DMS 273 (cell line): ENCODE measurements at regions not wholly inside any gene's neighbourhood (a gene's known extent, or its start where the extent isn't known, plus 50 kb on each side); places are given as distances from the start of the nearest gene placed in this dataset.

Experiments used
- DNase-seq: peaks from one replicate; lab custom pipeline; 2025; ENCODE audit not compliant: unreplicated experiment; lab: John Stamatoyannopoulos, UW

- DNase-seq: no peak
These were observed 1114.9 kb upstream of the C9orf72 start for GRCh38 chr9:28688172-28688571.

- DNase-seq: no peak
These were observed 1118.7 kb upstream of the C9orf72 start for GRCh38 chr9:28692012-28692411.

- DNase-seq: no peak
These were observed 1123.7 kb upstream of the C9orf72 start for GRCh38 chr9:28696960-28697359.

- DNase-seq: no peak
These were observed 1126.4 kb upstream of the C9orf72 start for GRCh38 chr9:28699632-28700031.

- no peak for DNase-seq
These were observed 1134.3 kb upstream of the C9orf72 start for GRCh38 chr9:28707616-28708015.

GRCh38 chr9:28714188-28714587, 1140.9 kb upstream of the C9orf72 start:
- DNase-seq: no peak

GRCh38 chr9:28718226-28718625, 1144.9 kb upstream of the C9orf72 start:
- no peak for DNase-seq

GRCh38 chr9:28720746-28721145, 1147.5 kb upstream of the C9orf72 start:
- no peak for DNase-seq

GRCh38 chr9:28730111-28730510, 1156.8 kb upstream of the C9orf72 start:
- DNase-seq: no peak

- no peak for DNase-seq
These were observed 1162.6 kb upstream of the C9orf72 start for GRCh38 chr9:28735738-28736342.

- DNase-seq: no peak
These were observed 1168.2 kb upstream of the C9orf72 start for GRCh38 chr9:28741459-28741858.

GRCh38 chr9:28747351-28747985, 1174.2 kb upstream of the C9orf72 start:
- DNase-seq: no peak

GRCh38 chr9:28750136-28750535, 1176.9 kb upstream of the C9orf72 start:
- no peak for DNase-seq

GRCh38 chr9:28758341-28758740, 1185.1 kb upstream of the C9orf72 start:
- DNase-seq: no peak

GRCh38 chr9:28758971-28759370, 1185.7 kb upstream of the C9orf72 start:
- no peak for DNase-seq

- no peak for DNase-seq
These were observed 1188.9 kb upstream of the C9orf72 start for GRCh38 chr9:28762167-28762566.

- DNase-seq: no peak
These were observed 1191.3 kb upstream of the C9orf72 start for GRCh38 chr9:28764532-28764931.

GRCh38 chr9:28770226-28770625, 1196.9 kb upstream of the C9orf72 start:
- no peak for DNase-seq

GRCh38 chr9:28770827-28771226, 1197.5 kb upstream of the C9orf72 start:
- DNase-seq: no peak

- DNase-seq: peak; percentile 53
These were observed 1201.4 kb upstream of the C9orf72 start for GRCh38 chr9:28774433-28775235.

- DNase-seq: peak; percentile 17
These were observed 1206.0 kb upstream of the C9orf72 start for GRCh38 chr9:28779243-28779642.

- no peak for DNase-seq
These were observed 1208.2 kb upstream of the C9orf72 start for GRCh38 chr9:28781481-28781880.
